MG63 (cell line): ENCODE measurements at regions not wholly inside any gene's neighbourhood (a gene's known extent, or its start where the extent isn't known, plus 50 kb on each side); places are given as distances from the start of the nearest gene placed in this dataset.
"Not testable (repeated sequence)": the region's sequence is repeated elsewhere in the genome, so short reads cannot be mapped to it uniquely, and the experiment has no call there.

Source experiments
- DNase-seq: peaks from one replicate; pipeline ENCODE4 v3.0.0-alpha.2; 2020
- H3K27me3 ChIP-seq: fragments of 250-450 bp; sonication (Bioruptor Pico); 2 replicates; pipeline ENCODE4 v1.5.1; 2020; ENCODE audit warnings: mild to moderate bottlenecking, moderate library complexity
- H3K36me3 ChIP-seq: fragments of 250-450 bp; sonication (Bioruptor Pico); 2 replicates; pipeline ENCODE4 v1.5.1; 2020; ENCODE audit warnings: mild to moderate bottlenecking, moderate library complexity
- H3K4me3 ChIP-seq: fragments of 250-450 bp; sonication (Bioruptor Pico); 2 replicates; pipeline ENCODE4 v1.5.1; 2020; ENCODE audit warnings: mild to moderate bottlenecking, moderate library complexity
- H3K9me3 ChIP-seq: fragments of 250-450 bp; sonication (Bioruptor Pico); 2 replicates; pipeline ENCODE4 v1.5.1; 2020; ENCODE audit warnings: mild to moderate bottlenecking, moderate library complexity

DNA sequence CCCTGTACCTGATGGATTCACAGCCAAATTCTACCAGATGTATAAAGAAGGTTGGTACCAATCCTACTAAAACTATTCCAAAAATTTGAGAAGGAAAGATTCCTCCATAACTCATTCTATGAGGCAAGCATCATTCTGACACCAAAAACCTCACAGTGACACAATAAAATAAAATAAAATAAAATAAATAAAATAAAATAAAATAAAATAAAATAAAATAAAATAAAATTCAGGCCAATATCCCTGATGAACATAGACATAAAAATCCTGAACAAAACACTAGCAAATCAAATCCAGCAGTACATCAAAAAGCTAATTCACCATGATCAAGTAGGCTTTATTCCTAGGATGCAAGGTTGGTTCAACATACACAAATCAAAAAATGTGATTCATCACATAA lies 108.1 kb downstream of the PROX1 start:
- H3K27me3 ChIP-seq, H3K36me3 ChIP-seq, H3K4me3 ChIP-seq, DNase-seq, H3K9me3 ChIP-seq: not testable (repeated sequence)

DNA sequence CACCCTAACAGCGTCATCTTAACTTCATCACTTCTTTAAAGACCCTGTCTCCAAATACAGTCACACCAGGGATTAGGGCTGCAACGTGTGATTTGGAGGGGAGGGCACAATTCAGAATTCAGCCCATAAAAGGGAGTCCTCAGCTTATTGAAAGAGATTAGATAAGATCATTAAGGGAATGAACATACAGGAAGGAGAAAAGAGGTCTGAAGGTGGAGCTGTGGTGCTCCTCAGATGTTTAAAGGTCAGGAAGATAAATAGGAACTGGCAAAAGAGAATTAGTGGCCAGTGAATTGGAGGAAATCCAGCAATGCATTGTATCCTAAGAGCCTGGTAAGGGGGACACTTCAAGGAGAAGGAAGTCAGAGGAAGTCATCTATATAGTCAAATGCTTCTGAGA lies 113.5 kb downstream of the PROX1 start:
- H3K27me3 ChIP-seq: no peaks in the 10 kb centered on the region
- DNase-seq: no peak
- no peaks in the 10 kb centered on the region for H3K9me3 ChIP-seq
- H3K36me3 ChIP-seq: no peaks in the 10 kb centered on the region
- H3K4me3 ChIP-seq: no peak overlapping the region

DNA sequence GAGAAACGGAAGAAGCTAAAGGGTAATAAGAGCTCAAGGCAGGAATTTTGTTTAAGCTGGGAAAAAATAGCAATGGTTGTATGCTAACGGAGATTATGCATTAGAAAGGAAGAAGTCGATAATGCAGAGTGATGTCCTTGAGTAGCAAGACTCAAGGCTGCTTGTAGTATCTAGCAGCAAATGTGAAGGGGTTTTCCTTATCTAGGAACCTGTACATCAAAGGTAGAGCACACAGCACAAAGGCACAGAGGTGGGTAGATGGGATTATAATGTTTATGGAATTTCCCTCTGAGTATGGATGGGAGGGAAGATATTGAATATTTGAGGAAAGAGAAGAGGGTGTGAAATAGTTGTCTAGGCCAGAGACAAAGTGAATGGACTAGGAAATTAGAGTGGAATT lies 114.1 kb downstream of the PROX1 start:
- H3K36me3 ChIP-seq: no peaks in the 10 kb centered on the region

DNA sequence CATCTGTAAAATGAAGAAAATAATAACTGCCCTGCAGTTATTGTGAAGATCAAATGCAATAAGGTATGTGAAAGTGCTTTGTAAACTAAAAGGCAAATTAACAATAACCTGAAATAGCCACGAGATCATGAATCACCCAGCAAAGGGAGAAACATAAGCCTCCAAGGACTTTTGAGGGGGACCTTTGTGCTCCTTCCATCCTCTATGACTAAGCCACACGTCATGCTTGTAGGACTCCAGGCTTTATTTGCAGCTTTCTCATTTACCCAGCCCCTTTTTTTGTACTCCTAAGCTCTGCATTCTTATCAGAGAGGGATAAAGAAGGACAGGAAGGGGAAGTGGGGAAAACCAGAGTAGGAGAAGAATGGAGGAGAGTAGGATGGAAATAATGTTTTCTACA lies 115.1 kb downstream of the PROX1 start:
- no peaks in the 10 kb centered on the region for H3K36me3 ChIP-seq
- no peaks in the 10 kb centered on the region for H3K9me3 ChIP-seq
- peak; percentile 58 for DNase-seq
- H3K27me3 ChIP-seq: no peaks in the 10 kb centered on the region
- no peak overlapping the region for H3K4me3 ChIP-seq

More for the DNA sequence above, 114.1 kb downstream of the PROX1 start:
- no peak for DNase-seq
- Histone ChIP-seq H3K27me3 (no peaks in the 10 kb centered on the region), H3K9me3 (no peaks in the 10 kb centered on the region), H3K4me3 (no peak overlapping the region)

DNA sequence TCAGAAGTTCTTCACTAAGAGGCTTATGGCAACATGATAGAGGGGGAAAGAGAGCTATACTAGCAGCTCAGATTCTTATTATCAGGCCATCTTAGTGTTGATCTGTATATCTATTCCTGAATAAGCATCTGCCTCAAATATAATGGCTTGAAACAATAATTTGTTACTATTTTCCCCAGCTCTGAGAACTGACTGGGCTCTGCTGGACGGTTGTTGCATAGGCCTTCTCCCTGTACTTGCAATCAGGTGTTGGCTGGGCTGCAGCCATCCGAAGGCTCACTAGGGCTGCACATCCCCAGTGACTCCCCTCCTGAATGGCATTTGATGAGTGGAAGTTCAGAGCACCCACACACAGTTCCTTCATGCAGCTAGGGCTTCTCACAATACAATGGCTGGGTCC lies 116.0 kb downstream of the PROX1 start:
- Histone ChIP-seq H3K27me3 (no peaks in the 10 kb centered on the region), H3K36me3 (no peaks in the 10 kb centered on the region), H3K4me3 (no peak overlapping the region), H3K9me3 (no peaks in the 10 kb centered on the region)
- DNase-seq: no peak

DNA sequence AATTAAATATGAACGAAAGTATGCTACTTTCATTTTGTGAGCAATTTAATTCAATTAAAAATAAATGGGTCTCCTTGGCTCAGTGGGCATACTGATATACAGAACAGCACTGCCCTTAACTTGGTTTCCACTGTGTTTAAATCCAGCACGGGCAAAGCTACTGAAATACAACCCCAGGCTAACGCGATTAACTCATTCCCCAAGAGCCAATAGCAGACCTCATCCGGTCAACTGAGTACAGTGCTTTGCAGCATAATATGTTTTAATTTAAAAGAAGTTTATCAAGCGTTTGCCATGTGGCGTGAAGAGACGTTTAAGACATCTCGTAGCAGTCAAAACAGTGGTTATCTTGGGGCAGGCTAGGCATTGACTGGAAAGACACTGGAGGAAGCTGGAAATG lies 118.6 kb downstream of the PROX1 start:
- H3K9me3 ChIP-seq: no peaks in the 10 kb centered on the region
- H3K27me3 ChIP-seq: no peaks in the 10 kb centered on the region; the same call in 1 of the 2 replicates
- no peak for DNase-seq
- H3K4me3 ChIP-seq: no peak overlapping the region
- no peaks in the 10 kb centered on the region for H3K36me3 ChIP-seq

DNA sequence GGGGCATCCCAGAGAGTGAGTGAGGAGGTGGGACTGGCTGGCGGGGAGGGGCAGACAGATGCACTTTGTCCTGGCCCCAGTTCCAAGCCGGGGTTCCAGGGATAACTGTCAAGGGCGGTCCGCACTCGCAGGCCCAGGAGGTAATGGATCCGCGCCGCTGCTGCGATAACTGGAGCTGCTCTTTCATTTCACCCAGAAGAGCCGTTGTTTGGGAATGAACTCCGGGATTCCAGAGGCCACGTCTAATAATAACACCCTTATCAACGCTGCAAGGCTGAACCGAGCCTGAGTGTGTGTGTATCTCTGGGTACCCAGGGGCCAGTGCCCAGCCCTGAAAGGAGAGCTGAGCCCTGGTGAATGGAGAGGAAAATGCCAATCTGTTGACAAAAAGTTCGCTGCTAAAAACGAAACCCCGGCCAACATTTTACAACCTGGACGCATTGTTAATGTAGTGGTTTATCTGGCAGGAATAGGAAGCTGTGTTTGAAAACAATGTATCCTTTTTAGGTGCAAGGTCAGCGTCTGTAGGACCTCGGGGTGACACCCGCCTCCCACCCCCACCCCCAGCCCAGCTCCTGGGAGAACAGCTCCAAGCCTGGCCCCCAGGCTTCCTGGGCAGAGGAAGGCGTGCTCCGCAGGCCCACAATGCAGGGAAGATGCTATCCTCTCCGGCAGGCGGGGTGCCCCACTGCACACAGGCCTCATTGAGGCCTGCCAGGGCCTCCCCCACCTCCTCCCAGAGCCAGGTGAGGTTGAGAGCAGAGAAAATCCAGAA lies 119.7 kb downstream of the PROX1 start:
- no peaks in the 10 kb centered on the region for H3K36me3 ChIP-seq
- no peaks in the 10 kb centered on the region for H3K9me3 ChIP-seq
- no peaks in the 10 kb centered on the region; the same call in 1 of the 2 replicates for H3K27me3 ChIP-seq
- 0 out of 2 replicates have a peak overlapping the region, but pooled peaks have one; percentile 20 for H3K4me3 ChIP-seq
- DNase-seq: peak; percentile 10

DNA sequence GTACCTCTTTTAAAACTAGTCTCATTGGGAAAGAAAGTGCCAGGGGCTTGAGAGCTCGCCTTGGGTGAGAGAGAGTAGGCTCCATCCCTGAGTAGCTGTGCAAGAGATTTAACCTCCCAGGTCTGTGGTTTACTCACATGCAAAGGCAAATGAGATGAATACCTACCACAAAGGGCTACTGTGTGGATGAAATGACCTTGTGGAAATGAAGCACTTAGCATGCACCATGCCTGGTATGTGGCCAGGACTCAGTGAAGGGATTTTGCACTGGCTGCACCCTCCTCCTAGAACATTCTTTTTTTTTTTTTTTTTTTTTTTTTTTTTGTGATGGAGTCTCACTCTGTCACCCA lies 120.3 kb downstream of the PROX1 start:
- no peaks in the 10 kb centered on the region for H3K36me3 ChIP-seq
- no peaks in the 10 kb centered on the region for H3K9me3 ChIP-seq
- DNase-seq: no peak

DNA sequence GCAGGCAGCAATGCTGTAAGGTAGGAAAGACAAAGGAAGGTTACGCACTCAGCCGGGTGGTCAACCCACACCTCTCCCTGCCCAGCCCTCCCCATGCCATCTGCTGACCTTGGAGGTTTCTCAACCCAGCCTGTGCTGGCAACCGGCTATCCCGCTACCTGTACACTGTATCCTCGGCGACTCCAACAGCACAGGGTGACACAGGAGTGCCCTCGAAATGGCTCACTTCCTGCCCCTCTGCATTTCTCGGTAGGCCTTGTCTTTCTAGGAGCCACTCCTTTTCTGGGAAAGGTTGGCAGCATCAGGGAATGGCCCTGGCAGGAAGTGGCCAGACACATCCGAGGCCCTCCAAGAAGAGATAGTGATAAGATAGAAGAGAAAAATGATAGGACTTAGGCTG lies 124.0 kb downstream of the PROX1 start:
- DNase-seq: no peak
- Histone ChIP-seq H3K4me3 (no peak overlapping the region), H3K36me3 (no peaks in the 10 kb centered on the region), H3K9me3 (no peaks in the 10 kb centered on the region), H3K27me3 (no peaks in the 10 kb centered on the region; the same call in 1 of the 2 replicates)

More for the DNA sequence above, 120.3 kb downstream of the PROX1 start:
- no peaks in the 10 kb centered on the region; the same call in 1 of the 2 replicates for H3K27me3 ChIP-seq
- no peak overlapping the region for H3K4me3 ChIP-seq

DNA sequence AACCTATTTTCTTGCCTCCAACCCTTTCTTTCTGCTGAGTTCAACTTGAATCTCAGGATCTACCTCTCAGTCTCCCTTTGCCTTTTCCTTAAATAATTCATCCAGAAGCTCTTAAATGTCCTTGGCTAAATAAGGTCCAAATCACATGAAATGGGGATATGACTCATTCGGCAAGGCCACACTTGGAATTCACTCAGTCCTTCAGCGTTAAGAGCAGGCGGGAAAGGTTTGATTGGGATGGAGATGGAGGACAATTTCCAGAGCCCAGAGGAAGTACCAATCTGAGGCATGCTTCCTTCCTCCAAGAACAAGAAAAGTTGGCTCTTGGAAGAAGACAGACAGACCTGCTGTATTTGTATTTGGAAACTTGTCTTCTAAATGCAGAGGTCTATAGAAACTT lies 128.5 kb downstream of the PROX1 start:
- DNase-seq: no peak
- H3K4me3 ChIP-seq: no peak overlapping the region
- H3K9me3 ChIP-seq: peaks cover 6% of the 10 kb centered on the region
- H3K27me3 ChIP-seq: no peaks in the 10 kb centered on the region
- no peaks in the 10 kb centered on the region for H3K36me3 ChIP-seq

DNA sequence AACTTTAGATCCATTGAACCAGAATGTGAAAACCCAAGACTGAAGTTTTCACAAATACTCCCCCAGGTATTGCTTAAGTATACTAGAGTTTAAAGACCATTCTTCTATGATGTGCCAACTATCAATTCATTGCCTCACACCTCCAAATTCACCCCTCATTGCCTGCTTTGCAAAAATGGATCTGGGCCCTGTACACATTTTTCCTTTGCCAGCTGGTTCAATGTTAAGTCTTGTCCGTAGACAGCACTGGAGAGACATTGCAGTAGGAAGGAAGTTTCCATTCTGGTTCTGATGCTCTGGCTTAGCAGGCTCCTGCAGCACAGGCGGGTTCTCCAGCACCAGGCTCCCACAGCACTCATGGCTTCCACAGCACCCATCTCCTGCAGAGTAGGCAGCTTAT lies 130.0 kb downstream of the PROX1 start:
- Histone ChIP-seq H3K9me3 (peaks cover 6% of the 10 kb centered on the region), H3K36me3 (no peaks in the 10 kb centered on the region), H3K27me3 (no peaks in the 10 kb centered on the region), H3K4me3 (no peak overlapping the region)
- no peak for DNase-seq

DNA sequence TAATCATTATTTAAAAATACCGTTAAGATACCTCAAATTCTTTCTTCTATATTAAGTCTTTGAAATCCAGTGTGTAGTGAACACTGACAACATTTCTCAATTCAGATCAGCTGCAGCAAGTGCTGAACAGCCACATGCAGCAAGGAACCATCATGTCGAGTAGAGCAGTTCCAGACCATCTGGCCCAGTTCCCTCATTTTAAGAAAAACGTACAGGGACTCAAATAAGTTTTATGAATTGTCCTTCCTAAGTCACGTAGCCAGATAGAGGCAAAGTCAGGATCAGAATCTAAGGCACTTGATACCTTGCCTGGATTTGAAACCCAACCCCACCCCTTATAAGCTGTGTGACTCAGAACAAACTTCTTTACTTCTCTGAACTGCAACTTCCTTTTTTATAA lies 132.4 kb downstream of the PROX1 start:
- peaks cover 6% of the 10 kb centered on the region for H3K9me3 ChIP-seq
- no peaks in the 10 kb centered on the region for H3K27me3 ChIP-seq
- no peaks in the 10 kb centered on the region for H3K36me3 ChIP-seq
- DNase-seq: no peak
- H3K4me3 ChIP-seq: no peak overlapping the region

DNA sequence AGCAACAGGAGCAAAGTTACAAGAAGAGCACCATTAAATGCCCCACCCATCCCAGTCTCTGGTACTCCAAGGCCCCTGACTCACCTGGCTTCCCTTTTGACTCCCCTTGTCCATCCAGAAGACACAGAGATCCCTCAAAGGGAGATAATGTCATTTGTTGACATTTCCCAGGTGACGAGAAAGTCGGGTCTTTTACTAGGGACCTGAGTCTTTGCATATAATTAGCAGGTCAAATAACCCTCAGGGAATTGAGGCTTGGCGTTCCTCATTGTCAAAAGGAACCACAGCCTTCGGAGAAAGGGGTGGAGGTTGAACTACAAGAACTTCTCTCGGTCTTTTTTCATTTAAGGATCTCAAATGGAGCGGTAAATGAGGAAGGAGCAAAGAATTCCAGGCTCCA lies 133.2 kb downstream of the PROX1 start:
- no peaks in the 10 kb centered on the region for H3K36me3 ChIP-seq
- peaks cover 6% of the 10 kb centered on the region for H3K9me3 ChIP-seq

DNA sequence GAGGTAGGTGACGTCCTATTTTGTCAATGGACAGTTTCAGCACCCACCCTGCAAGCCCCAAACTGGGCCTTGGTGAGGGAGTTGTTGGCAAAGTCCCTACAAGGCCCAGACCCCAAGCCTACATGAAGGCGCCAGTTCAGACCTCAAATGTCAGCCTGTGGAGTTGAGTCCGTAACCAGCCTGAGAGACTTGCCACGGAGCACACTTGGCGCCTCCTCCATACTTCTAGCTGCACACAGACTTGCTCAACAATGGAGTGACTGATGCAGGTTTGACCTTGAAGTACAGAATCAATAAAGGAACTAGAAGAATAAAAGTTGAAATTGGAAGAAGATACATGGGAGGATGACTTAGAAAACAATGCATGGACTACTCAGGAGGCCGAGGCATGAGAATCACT lies 134.3 kb downstream of the PROX1 start:
- H3K27me3 ChIP-seq: no peaks in the 10 kb centered on the region
- DNase-seq: no peak
- H3K9me3 ChIP-seq: peaks cover 6% of the 10 kb centered on the region
- no peak overlapping the region for H3K4me3 ChIP-seq
- H3K36me3 ChIP-seq: no peaks in the 10 kb centered on the region

More for the DNA sequence above, 133.2 kb downstream of the PROX1 start:
- no peaks in the 10 kb centered on the region for H3K27me3 ChIP-seq
- H3K4me3 ChIP-seq: no peak overlapping the region
- DNase-seq: no peak

DNA sequence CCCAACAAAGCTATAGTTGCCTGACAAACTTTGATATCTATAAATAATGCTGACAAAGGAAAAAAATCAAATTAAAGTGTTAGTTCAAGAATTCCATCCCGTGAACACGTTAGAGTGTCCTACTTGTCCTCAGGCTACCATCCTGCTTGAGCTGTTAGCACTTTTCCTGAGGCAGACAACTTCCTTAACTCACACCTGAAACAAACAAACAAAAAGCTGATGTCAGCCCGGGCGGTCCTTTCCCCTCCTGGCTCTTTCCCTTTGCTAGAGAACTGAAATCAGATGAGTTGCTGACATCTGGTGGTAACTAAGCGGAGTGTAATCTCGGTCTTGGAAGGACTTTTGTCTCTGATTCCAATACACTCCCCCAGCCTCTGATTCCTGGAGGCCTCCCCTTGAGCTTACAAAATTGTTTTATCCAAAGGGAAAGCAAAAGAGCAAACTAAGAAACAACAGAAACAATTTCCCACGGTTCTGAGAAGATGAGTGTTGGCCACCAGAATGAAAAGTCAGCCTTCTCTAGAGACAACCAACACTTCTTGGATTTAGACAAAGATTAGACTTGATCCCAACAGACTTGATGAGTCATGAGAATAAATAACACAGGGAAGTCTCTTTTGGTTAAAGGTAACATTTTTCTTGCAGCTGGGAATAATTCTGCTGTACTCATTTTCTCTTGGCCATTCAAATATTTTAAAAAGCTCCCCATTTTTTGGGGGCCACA lies 135.4 kb downstream of the PROX1 start:
- H3K36me3 ChIP-seq: no peaks in the 10 kb centered on the region

DNA sequence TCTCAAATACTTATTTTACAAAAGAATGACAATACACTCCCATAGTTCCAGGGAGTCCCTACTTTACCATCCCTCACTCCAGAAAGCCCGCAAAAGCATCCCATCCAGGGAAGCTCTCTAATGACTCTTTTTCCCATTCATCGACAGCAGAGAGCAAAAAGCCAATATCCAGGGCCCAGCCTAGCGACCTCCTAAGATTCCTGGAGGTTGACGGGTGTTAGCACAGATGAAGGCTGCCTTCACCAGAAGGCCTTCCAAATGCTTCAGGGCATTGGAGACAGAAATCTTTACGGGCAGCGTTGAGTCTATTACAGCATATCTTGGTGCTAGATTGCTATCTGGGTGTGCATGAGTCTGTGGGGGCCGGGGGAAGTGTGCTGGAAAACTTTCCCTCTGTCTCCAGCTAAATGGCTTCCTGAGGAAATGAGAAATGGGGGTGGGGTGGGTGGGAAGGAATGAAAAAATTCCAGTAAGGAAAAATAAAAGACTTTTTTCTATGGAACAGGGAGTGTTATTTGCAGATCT lies 136.6 kb downstream of the PROX1 start:
- DNase-seq: no peak
- no peaks in the 10 kb centered on the region for H3K27me3 ChIP-seq
- no peaks in the 10 kb centered on the region for H3K9me3 ChIP-seq
- H3K4me3 ChIP-seq: no peak overlapping the region
- no peaks in the 10 kb centered on the region for H3K36me3 ChIP-seq

More for the DNA sequence above, 135.4 kb downstream of the PROX1 start:
- peak; percentile 20 for DNase-seq
- H3K27me3 ChIP-seq: no peaks in the 10 kb centered on the region
- no peaks in the 10 kb centered on the region; the same call in 1 of the 2 replicates for H3K9me3 ChIP-seq
- no peak overlapping the region for H3K4me3 ChIP-seq

DNA sequence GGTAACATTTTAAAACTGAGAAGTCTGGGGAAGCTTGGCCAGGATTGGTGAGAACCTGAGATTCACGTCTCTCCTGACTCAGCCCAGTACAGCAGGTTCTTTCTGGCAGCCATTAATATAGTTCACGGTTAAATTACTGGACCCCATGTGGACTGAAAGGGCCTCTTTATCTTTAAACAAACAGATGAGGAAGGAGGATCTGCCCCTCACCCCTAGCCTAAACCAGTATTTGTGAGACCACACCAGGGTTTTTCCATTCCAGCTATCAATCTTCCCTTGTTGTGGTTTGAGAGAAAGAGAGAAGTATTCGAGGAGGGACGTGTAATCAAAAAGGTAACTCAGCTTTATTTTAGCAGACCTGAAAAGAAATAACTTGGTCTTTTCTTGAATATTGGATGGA lies 137.1 kb downstream of the PROX1 start:
- H3K4me3 ChIP-seq: no peak overlapping the region
- no peaks in the 10 kb centered on the region for H3K9me3 ChIP-seq
- no peaks in the 10 kb centered on the region for H3K27me3 ChIP-seq
- H3K36me3 ChIP-seq: no peaks in the 10 kb centered on the region
- no peak for DNase-seq

DNA sequence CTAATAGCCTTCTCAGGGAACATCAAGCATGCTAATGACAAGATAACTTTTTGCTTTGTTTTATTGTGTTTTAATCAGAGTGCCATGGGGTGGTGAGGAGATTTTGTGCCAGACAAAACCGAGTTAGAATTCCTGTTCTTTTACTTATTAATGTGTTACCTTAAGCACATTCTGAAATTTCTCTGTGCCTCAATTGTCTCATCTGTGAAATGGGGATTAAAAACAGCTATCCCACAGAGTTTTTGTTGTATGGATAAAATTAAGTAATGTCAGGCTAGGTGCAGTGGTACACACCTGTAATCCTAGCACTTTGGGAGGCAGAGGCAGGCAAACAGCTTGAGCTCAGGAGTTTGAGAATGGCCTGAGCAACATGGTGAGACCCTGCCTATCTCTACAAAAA lies 138.0 kb downstream of the PROX1 start:
- Histone ChIP-seq H3K9me3 (no peaks in the 10 kb centered on the region), H3K27me3 (no peaks in the 10 kb centered on the region), H3K4me3 (no peak overlapping the region), H3K36me3 (no peaks in the 10 kb centered on the region)
- DNase-seq: no peak
